Psoas muscle (tissue), 7 donors: ENCODE measurements at regions not wholly inside any gene's neighbourhood (a gene's known extent, or its start where the extent isn't known, plus 50 kb on each side); places are given as distances from the start of the nearest gene placed in this dataset.

ENCODE experiments used
- ATAC-seq, 4 donors: fragments of 200-7000 bp; cut with Tn5 transposase; one replicate each; pipeline ENCODE4 v1.9.1; 2020; ENCODE audit warnings: moderate library complexity in 3 of 4, mild to moderate bottlenecking in 2 of 4
- DNase-seq, 2 donors: peaks; one replicate each; pipeline ENCODE4 v3.0.0-alpha.2; 2020
- H3K27ac ChIP-seq: fragments of 200-600 bp; one replicate; pipeline ENCODE4 v1.8.0; 2022
- H3K27me3 ChIP-seq, 3 donors: fragments of 200-600 bp in 1 of 3; one replicate each; pipeline versions ENCODE4 v1.6.1 to v1.8.0; 2013 to 2022; ENCODE audit warnings: low read length in 2 of 3, mild to moderate bottlenecking in 2 of 3, moderate library complexity in 1 of 3; ENCODE audit not compliant: insufficient read depth in 3 of 3
- H3K36me3 ChIP-seq, 2 donors: fragments of 200-600 bp in 1 of 2; one replicate each; pipeline versions ENCODE4 v1.6.1 to v1.8.0; 2013 to 2022; ENCODE audit warnings: low read depth in 1 of 2, mild to moderate bottlenecking in 1 of 2, moderate library complexity in 1 of 2; ENCODE audit not compliant: insufficient read depth in 1 of 2
- H3K4me1 ChIP-seq: fragments of 200-600 bp; one replicate; pipeline ENCODE4 v1.8.0; 2022
- H3K4me3 ChIP-seq: fragments of 200-600 bp; one replicate; pipeline ENCODE4 v1.8.0; 2022; ENCODE audit warnings: mild to moderate bottlenecking
- H3K9me3 ChIP-seq: fragments of 200-600 bp; one replicate; pipeline ENCODE4 v1.8.0; 2022
- CTCF ChIP-seq: fragments of 200-600 bp; IDR thresholded peaks from one replicate; pipeline ENCODE4 v1.8.0; 2022; ENCODE audit warnings: antibody characterized with exemption
- WGBS, 3 donors: extraction: QIAGEN DNeasy Blood & Tissue Kit; methylation state at CpG; one replicate each; pipeline versions ENCODE4 v1.1.6 to v1.1.7; 2013; 5-methylcytosine and 5-hydroxymethylcytosine counted together
- intact Hi-C, 2 donors: fragments of 100-400 bp; cut with DNase I; formaldehyde crosslinking; loops; one replicate each; pipeline versions ENCODE4 v1.11.0 to v1.14.2; 2022
- donor health status: healthy with polysubstance abuse.
- donor health status: DM: no; HTN: no; CAD: no; lungs with moderate emphysema.
- donor health status: Bipolar disorder and iron deficiency.
- donor health status: healthy.
- donor health status: DM: yes; HTN: yes; CAD: no.
- donor health status: DM: no; HTN: no; CAD: no.
- donor health status: DM: yes; HTN: yes; CAD: no.

- ATAC-seq (no peak), DNase-seq (no peak)
- Histone ChIP-seq H3K27me3 (no peaks in the 10 kb centered on the region), H3K4me3 (no peak overlapping the region), H3K4me1 (no peaks in the 10 kb centered on the region), H3K27ac (no peak overlapping the region), H3K9me3 (no peaks in the 10 kb centered on the region), H3K36me3 (no peaks in the 10 kb centered on the region)
- 40 to 50% (median 44%) methylated on average over 1 of the region's 1 CpG for WGBS, 3 donors
- intact Hi-C loops = no loop called here
- TF ChIP-seq CTCF = no peak
These were observed 114.1 kb downstream of the SLC16A9 start for GRCh38 chr10:59595593-59595992.

GRCh38 chr10:59593768-59594167 lies 115.9 kb downstream of the SLC16A9 start:
- no peaks in the 10 kb centered on the region for H3K27me3 ChIP-seq
- intact Hi-C loops = no loop called here
- DNase-seq = no peak
- no peaks in the 10 kb centered on the region for H3K9me3 ChIP-seq
- 67 to 84% (median 72%) methylated on average over 2 of the region's 2 CpGs for WGBS, 3 donors
- no peak for ATAC-seq
- TF ChIP-seq CTCF = no peak
- no peaks in the 10 kb centered on the region for H3K36me3 ChIP-seq
- H3K27ac ChIP-seq = no peak overlapping the region
- no peaks in the 10 kb centered on the region for H3K4me1 ChIP-seq
- no peak overlapping the region for H3K4me3 ChIP-seq

GRCh38 chr10:59589796-59590195 lies 119.9 kb downstream of the SLC16A9 start:
- Histone ChIP-seq H3K36me3 (no peaks in the 10 kb centered on the region), H3K9me3 (no peaks in the 10 kb centered on the region), H3K4me1 (no peaks in the 10 kb centered on the region), H3K27me3 (no peaks in the 10 kb centered on the region), H3K27ac (no peak overlapping the region), H3K4me3 (no peak overlapping the region)
- intact Hi-C loops = no loop called here
- 51 to 58% (median 56%) methylated on average over 6 of the region's 6 CpGs for WGBS, 3 donors
- TF ChIP-seq CTCF = no peak
- DNase-seq (no peak), ATAC-seq (no peak)

- ATAC-seq = no peak
- Histone ChIP-seq H3K27ac (no peak overlapping the region), H3K4me1 (no peaks in the 10 kb centered on the region), H3K27me3 (no peaks in the 10 kb centered on the region), H3K9me3 (no peaks in the 10 kb centered on the region), H3K36me3 (no peaks in the 10 kb centered on the region), H3K4me3 (no peak overlapping the region)
- no peak for TF ChIP-seq CTCF
- 62 to 75% (median 74%) methylated on average over 6 of the region's 6 CpGs for WGBS, 3 donors
- intact Hi-C loops = no loop called here
- DNase-seq = no peak
These were observed 120.9 kb downstream of the SLC16A9 start for GRCh38 chr10:59588791-59589190.

- Histone ChIP-seq H3K4me1 (no peaks in the 10 kb centered on the region), H3K27ac (no peak overlapping the region), H3K4me3 (no peak overlapping the region), H3K9me3 (no peaks in the 10 kb centered on the region), H3K36me3 (no peaks in the 10 kb centered on the region), H3K27me3 (no peaks in the 10 kb centered on the region)
- ATAC-seq = no peak
- DNase-seq = no peak
- intact Hi-C loops = no loop called here
- WGBS, 3 donors = 47 to 98% (median 77%) methylated on average over 2 of the region's 2 CpGs
- no peak for TF ChIP-seq CTCF
These were observed 121.9 kb downstream of the SLC16A9 start for GRCh38 chr10:59587756-59588140.
